ENCODE measurements at regions not wholly inside any gene's neighbourhood (a gene's known extent, or its start where the extent isn't known, plus 50 kb on each side); places are given as distances from the start of the nearest gene placed in this dataset.

DNA sequence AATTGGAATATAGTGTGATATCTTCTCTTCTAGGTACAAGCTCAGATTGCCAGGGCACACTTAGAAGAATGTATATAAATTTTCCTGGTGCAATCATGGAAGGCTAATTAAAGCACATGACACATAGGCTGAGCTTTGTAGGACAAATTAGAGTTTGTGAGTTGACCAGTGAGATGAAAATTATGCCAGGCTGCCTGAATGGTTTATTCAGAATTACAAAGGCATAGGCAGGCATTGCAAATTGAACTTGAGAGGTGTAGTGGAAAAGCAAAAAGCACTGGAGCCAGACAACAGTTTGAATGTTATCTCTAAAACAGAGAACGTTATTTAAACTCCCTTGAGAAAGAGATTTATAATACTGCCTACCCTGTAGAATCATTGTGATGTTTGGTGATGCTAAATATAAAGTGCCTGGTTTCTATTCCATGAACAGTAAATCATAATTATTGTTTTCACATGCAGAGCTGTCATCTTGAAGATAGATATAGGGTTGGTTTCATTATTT, 712.1 kb downstream of the TBC1D32 start:
- ATAC-seq (no peak), DNase-seq (ENCODE audit: low read depth, low spot score) (no peak)
- no peak for TF ChIP-seq SIN3A (IDR thresholded peaks at IDR 0.05; ENCODE audit: borderline replicate concordance, insufficient read depth, low read depth, low read length)
- TF ChIP-seq TCF7L2 (IDR thresholded peaks at IDR 0.05; ENCODE audit: low read depth, low read length) = no peak
- TF ChIP-seq, protein P1, sequence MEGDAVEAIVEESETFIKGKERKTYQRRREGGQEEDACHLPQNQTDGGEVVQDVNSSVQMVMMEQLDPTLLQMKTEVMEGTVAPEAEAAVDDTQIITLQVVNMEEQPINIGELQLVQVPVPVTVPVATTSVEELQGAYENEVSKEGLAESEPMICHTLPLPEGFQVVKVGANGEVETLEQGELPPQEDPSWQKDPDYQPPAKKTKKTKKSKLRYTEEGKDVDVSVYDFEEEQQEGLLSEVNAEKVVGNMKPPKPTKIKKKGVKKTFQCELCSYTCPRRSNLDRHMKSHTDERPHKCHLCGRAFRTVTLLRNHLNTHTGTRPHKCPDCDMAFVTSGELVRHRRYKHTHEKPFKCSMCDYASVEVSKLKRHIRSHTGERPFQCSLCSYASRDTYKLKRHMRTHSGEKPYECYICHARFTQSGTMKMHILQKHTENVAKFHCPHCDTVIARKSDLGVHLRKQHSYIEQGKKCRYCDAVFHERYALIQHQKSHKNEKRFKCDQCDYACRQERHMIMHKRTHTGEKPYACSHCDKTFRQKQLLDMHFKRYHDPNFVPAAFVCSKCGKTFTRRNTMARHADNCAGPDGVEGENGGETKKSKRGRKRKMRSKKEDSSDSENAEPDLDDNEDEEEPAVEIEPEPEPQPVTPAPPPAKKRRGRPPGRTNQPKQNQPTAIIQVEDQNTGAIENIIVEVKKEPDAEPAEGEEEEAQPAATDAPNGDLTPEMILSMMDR (IDR thresholded peaks at IDR 0.05) = no peak
- no peak for TF ChIP-seq POLR2AphosphoS5 (IDR thresholded peaks at IDR 0.05; ENCODE audit: low read depth, low read length)
- TF ChIP-seq, protein P2, sequence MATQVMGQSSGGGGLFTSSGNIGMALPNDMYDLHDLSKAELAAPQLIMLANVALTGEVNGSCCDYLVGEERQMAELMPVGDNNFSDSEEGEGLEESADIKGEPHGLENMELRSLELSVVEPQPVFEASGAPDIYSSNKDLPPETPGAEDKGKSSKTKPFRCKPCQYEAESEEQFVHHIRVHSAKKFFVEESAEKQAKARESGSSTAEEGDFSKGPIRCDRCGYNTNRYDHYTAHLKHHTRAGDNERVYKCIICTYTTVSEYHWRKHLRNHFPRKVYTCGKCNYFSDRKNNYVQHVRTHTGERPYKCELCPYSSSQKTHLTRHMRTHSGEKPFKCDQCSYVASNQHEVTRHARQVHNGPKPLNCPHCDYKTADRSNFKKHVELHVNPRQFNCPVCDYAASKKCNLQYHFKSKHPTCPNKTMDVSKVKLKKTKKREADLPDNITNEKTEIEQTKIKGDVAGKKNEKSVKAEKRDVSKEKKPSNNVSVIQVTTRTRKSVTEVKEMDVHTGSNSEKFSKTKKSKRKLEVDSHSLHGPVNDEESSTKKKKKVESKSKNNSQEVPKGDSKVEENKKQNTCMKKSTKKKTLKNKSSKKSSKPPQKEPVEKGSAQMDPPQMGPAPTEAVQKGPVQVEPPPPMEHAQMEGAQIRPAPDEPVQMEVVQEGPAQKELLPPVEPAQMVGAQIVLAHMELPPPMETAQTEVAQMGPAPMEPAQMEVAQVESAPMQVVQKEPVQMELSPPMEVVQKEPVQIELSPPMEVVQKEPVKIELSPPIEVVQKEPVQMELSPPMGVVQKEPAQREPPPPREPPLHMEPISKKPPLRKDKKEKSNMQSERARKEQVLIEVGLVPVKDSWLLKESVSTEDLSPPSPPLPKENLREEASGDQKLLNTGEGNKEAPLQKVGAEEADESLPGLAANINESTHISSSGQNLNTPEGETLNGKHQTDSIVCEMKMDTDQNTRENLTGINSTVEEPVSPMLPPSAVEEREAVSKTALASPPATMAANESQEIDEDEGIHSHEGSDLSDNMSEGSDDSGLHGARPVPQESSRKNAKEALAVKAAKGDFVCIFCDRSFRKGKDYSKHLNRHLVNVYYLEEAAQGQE (IDR thresholded peaks at IDR 0.05; ENCODE audit: insufficient read depth in 1 of 2, low read depth in 2 of 2, low read length in 1 of 2) = no peak
- Histone ChIP-seq H3K36me3 (ENCODE audit: control insufficient read depth, insufficient read depth, low read length) (no peaks in the 10 kb centered on the region), H3K9me3 (ENCODE audit: control insufficient read depth, insufficient read depth, low read depth, low read length) (no peaks in the 10 kb centered on the region; the same call in 1 of the 2 replicates), H3K4me3 (ENCODE audit: low read depth in 2 of 2, low read length in 2 of 2) (no peak overlapping the region), H3K4me1 (ENCODE audit: control insufficient read depth, insufficient read depth, low read length) (no peaks in the 10 kb centered on the region), H3K27ac (ENCODE audit: low read length) (no peak overlapping the region), H3K27me3 (ENCODE audit: control insufficient read depth, insufficient read depth, low read length) (no peaks in the 10 kb centered on the region)
- ChIA-PET CTCF (no interaction called here), POLR2A (no interaction called here)
- intact Hi-C loops (cut with micrococcal nuclease; ENCODE audit: unreplicated experiment) (no loop called here), in situ Hi-C loops (cut with HindIII; ENCODE audit: low pct_unique_long_range_greater_than_20kb, low sequenced_read_pairs) (no loop called here)
- no TSS peak for BruUV-seq (replicated peaks)

DNA sequence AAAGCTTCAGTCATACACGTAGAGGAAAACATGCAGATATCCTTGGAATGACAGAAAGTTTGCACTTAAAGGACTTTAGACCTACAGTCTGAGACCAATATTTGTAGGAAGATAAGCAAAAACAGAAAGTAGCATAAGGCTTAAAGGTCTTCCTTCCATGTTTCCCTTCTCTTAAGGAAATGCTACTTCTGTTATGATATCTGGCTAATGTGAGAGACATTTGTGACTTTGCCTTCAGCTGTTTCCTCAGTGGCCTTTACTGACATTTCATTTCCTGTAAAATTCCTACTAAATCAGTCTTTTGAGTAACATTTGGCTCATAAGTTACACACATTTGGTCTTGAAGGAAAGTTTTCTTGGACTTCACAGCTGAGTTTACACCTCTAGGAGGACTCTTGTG, 713.4 kb downstream of the TBC1D32 start:
- no peaks in the 10 kb centered on the region for H3K4me1 ChIP-seq (ENCODE audit: control insufficient read depth, insufficient read depth, low read length)

More for the DNA sequence above, 713.4 kb downstream of the TBC1D32 start:
- Histone ChIP-seq H3K4me3 (ENCODE audit: low read depth in 2 of 2, low read length in 2 of 2) (no peak overlapping the region), H3K27me3 (ENCODE audit: control insufficient read depth, insufficient read depth, low read length) (no peaks in the 10 kb centered on the region), H3K27ac (ENCODE audit: low read length) (no peak overlapping the region), H3K9me3 (ENCODE audit: control insufficient read depth, insufficient read depth, low read depth, low read length) (no peaks in the 10 kb centered on the region; the same call in 1 of the 2 replicates), H3K36me3 (ENCODE audit: control insufficient read depth, insufficient read depth, low read length) (no peaks in the 10 kb centered on the region)
- ATAC-seq (no peak), DNase-seq (ENCODE audit: low read depth, low spot score) (no peak)
- ChIA-PET CTCF (no interaction called here), POLR2A (no interaction called here)
- intact Hi-C loops (cut with micrococcal nuclease; ENCODE audit: unreplicated experiment) = no loop called here
- BruUV-seq (replicated peaks) = no TSS peak
- TF ChIP-seq, protein P2 (IDR thresholded peaks at IDR 0.05; ENCODE audit: insufficient read depth in 1 of 2, low read depth in 2 of 2, low read length in 1 of 2) = no peak
- TF ChIP-seq SIN3A (IDR thresholded peaks at IDR 0.05; ENCODE audit: borderline replicate concordance, insufficient read depth, low read depth, low read length) = no peak
- TF ChIP-seq TCF7L2 (IDR thresholded peaks at IDR 0.05; ENCODE audit: low read depth, low read length) = no peak
- TF ChIP-seq, protein P1 (IDR thresholded peaks at IDR 0.05) = no peak
- TF ChIP-seq POLR2AphosphoS5 (IDR thresholded peaks at IDR 0.05; ENCODE audit: low read depth, low read length) = no peak
- in situ Hi-C loops (cut with HindIII; ENCODE audit: low pct_unique_long_range_greater_than_20kb, low sequenced_read_pairs) = no loop called here
